Fibroblast of skin of scalp (primary cell): ENCODE measurements at regions not wholly inside any gene's neighbourhood (a gene's known extent, or its start where the extent isn't known, plus 50 kb on each side); places are given as distances from the start of the nearest gene placed in this dataset.
"Not testable (repeated sequence)": the region's sequence is repeated elsewhere in the genome, so short reads cannot be mapped to it uniquely, and the experiment has no call there.

Experiments used
- DNase-seq: peaks from one replicate; pipeline ENCODE4 v3.0.0-alpha.2; 2013

DNA sequence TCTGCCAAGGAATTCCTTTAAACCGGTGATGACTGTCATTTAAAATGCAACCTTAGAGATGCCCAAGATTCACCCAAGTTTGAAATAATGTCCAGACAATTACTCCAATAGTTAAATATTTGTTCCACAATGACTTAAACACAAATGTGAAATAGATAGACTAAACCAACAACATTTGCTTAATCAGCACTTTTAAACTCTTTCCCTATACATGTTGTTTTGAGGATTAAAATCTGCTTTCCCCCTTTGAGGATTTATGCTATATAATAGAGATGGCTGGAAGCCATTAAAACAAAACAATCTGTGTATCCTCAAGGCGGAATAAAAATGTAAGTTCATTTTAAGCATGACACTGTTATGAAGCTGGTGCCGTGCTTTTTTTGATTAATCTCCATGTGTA, 297.8 kb upstream of the RSPO3 start:
- no peak for DNase-seq

DNA sequence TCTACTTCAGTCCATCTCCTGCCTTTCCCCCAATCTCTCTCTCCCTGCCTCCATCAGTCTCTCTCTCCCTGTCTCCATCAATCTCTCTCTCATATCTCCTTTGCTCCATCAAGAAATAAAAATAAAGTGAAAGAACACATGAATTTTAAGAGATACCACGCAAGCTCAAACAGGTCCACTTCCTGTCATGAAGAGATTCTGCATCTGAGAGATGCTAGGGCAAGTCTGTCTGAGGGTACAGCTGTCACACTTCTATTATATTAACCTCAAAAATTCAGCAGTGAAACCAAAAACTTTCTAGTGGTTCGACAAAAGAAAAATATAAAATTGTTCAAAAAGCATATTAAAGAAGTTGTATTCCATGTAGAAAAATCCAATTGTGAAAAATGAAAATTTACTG, 296.8 kb upstream of the RSPO3 start:
- DNase-seq: no peak

DNA sequence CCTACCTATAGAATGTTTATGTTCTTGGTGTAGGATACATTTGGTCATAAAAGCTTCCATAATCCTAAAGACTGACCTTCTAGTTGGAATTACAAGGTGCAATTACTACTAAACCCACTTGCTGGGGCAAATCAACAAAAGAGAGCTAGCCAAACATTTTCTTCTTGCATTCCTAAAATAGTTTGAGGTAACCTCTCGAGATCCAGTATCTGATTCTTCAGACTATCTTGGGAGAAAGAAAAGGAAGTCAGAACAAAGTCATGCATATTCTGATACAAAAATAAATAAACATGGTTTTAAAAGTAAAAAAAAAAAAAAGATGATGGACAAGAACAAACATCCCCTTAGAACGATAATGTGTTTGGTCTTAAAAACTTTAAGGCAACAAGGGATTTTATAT, 294.2 kb upstream of the RSPO3 start:
- DNase-seq: no peak

DNA sequence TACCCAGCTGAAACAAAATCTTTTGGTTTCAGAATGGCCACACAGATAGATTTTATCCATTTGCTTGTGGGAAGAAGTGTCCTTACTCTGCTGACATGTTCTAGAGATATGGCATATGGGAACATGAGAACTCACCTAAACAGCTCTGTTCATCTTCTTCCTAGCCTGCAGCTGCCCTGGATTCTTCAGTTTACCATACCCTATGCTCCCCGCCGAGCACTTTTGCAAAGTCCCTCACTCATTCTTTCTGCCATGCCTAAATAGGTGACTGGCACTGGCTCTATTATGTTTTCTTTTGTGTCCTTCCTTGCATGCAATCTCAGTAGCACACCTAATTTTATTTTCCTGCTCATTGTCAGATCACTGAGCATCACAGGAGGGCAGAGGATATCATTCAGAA, 293.7 kb upstream of the RSPO3 start:
- DNase-seq: no peak

DNA sequence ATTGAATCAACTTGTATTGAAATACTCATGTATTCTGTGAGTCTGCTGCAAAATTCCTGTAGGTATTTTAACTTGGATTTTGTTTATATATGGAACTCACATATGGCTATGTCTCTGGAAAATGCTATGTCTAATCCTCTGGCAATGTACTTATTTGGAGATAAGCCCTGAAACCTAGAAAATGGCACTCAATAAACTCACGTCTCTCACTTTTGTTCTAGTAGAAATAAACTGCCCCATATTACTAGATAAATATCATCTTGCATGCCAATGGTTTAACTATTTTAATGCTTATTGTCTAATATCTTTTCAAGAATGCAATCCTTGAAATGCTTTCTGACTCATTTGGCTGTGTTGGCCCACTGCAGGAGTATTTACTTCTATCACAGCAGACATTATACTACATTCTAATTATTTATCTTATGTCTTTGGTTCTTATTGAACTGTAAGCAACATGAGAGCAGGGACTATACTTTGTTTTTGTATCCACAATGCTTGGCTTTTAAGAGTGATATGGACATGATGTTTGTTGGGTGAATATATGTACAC, 292.2 kb upstream of the RSPO3 start:
- DNase-seq: peak; percentile 32

DNA sequence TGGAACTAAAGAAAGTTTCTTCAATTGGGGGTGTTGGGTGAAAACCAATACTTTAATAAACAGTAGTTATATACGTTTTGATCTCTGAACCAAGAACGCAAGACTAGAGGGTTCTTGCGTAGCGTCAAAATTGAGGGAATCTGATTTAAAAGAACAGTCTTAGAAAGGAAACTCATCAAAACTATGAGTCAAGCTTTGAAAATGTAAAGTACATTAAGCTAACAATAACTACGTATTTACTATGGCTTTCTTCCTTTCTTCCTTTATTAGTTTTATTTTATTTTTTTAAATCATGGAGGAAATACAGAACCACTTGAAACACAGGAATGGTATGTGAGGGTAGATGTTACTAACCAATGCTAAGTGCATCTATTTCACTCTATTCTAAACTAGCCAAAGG, 287.0 kb upstream of the RSPO3 start:
- DNase-seq: no peak

DNA sequence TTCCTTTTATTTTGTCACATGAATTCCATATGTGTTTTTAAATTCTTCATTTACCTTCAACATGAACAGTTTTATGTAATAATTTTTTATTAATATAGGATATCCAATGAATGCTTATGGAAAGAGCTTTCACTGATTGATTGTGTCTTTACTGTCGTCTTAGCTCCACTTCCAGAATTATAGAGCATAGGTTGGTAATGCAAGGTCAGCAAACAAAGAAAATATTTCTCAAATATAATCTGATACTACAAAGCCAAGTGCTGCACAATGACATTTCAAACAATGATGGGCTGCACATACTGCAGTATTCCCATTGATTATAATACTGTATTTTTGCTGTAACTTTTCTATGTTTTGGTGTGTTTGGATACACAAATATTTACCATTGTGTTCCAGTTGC, 275.7 kb upstream of the RSPO3 start:
- DNase-seq: no peak

DNA sequence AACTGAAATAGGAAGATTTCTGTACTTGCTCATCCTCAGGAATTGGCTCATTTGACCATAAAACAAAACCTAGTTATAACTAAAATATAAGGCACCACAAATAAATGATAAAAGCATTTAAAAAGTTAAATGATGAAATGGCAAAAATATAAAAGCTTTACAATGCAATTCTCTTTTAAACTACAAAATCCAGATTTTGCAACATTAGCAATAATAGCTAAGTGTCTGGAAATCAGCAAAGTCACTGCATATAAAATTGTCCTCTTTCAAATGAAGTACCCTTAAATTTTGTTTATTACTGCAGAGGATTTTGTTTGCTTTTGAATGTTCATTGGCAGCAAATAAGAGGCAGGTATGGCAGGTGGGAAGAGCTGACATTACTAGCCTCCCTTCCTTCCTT, 270.4 kb upstream of the RSPO3 start:
- DNase-seq: no peak

DNA sequence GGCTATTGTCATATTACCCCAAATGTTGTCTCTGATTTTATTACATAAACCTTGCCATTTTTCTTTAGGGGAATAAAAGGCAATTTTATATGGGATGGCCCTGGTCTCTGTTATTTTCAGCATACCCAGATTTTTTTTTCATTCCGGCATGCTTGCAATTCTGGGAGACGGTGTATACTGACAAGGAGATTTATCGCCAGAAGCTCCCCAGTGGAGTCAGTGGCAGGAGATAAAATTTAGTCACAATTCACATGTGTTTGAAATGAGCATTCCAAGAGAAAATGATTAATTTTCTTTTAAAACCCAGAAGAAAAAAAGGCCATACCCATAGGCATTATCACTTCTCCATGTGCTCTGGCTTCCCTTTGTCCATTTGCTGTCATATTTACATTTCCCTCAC, 250.8 kb upstream of the RSPO3 start:
- no peak for DNase-seq

DNA sequence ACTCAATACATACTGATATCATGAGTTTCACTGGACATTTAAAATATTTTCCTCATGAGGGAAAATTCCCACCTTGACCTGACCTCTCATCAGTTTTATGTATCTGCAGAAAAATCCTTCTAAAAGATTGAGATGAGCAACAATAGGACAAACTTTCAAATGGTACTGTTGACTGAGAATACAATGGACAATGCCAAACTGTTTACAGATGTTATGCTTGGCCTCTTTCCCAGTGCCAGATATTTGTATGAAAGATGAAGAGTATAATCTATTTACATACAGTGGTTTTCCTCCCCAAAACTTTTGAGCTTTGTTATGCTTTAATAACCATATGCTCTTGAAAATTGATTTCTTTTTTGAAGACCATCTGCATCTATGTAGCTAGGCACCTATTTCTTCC, 245.1 kb upstream of the RSPO3 start:
- peak; percentile 51 for DNase-seq

DNA sequence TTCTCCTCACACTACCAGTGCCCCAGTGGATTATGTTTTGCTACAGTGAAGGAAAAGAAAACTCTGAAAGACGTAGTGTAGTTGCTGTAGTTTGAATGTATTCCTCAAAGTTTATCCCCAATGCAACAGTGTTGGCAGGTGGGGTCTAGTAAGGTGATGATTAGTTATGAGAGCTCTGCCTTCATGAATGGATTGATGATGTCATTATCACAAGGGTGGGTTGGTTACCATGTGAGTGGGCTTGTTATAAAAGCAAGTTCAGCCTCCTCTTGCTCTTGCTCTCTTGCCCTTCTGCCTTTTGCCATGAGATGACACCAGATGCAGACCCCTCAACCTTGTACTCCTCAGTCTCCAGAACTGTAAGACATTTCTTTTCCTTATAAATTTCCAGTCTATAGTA, 244.7 kb upstream of the RSPO3 start:
- no peak for DNase-seq

DNA sequence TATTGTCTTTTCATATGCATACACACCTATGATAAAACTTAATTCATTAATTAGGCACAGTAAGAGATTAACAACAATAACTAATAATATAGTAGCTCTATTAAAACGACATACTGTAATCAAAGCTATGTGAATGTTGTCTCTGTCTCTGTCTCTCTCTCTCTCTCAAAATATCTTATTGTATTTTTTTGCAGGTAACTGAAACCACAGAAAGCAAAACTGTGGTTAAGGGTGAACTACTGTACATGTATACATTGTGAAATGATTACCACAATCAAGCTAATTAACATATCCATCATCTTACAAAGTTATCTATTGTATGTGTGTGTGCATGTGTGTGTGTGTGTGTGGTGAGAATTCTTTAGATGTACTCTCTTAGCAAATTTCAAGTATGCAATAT, 242.0 kb upstream of the RSPO3 start:
- no peak for DNase-seq

DNA sequence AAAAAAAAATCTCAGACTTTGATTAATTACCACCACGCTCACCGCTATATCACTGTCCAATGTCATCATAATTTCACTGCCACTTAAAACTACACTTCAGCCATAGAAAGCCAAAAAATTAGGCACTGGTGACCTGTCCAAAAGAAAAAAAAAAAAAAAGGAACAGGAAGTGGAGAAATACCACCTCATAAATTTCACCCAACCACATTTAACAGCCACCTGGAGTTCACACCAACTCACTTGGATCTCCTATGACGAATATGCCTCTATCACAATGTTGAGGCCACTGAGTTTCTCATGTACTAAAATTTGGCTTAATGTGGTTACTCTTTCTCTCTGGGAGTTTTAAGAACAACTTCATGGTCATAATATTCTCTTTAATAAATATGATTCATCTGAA, 237.5 kb upstream of the RSPO3 start:
- no peak for DNase-seq

DNA sequence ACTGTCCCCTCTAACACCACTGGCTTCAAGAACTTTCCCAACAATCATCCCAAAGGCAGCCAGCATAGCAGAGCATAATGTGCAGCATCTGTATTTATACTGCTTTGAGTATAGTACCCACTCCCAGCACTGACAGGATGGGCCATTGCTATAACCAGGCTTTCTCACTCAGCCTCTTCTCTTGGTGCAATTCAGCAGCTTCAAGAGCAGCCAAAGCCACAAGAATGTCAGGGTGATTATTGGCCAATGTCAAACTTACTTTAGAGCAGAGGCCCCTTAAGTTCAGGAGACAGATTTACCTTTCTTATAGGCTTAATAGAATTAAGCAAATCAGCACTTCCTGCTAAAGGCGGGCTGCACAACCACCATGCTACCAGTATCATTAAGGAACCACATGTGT, 232.4 kb upstream of the RSPO3 start:
- no peak for DNase-seq

DNA sequence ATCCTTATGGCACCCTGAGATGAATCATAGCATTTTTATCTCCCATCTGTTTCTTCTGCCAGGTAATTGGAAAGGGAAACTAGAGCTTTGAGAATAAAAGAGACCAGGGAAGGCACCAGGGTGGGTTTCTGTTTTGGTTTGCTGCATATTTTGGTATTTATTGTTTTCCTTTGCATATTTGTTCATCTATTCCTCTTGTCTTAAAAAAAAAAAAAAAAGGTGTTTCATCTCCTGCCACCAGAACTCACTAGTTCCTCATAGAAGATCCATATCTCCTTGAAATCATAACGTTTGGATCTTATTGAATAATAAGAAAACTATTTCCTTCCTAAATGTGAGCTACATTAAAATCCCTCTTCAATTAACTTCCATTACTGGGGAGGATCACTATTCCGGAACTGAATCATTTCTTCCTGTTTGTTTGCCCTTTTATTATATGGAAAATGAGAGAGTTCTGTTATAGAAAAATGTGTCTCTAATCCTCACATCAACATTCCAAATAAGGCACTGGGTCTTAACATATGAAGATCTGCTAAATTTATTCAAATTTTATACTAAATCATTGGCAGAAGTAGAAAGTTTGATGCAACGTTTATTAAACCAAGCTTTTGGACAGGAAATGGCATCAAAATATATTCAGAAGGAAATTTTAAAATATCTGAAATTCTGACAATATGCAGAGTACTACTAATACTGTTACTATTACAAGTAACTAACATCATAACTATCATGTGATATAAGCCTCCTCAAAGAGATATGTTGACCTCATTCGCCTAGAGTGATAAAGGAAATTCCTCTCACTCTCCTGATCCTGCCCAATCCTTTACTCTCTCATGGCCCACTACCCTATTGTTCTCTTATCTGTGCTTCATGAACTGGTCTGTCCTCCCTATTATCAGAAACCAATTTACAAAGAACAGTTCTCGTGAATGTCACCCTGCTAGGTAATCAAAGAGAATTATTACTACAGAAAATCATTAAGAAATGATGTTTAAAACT, 229.4 kb upstream of the RSPO3 start:
- DNase-seq: no peak

DNA sequence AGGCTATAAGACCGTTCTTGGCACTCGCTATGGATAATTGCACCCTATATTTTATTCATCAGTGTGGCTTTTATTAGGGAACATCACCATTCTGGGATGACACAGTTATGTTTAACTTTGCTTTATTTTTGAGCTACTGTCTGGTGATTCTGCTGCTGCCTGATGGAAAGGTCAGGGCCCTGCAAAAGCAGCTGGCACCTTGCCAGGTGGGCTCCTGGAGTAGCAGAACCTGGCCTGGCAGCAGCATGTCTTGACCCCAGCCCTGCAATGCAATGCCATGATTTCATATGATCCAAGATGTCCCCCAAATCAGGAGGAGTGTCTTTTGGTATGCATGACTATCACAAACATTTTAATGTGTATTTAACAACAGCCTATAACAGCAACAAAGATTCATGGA, 228.4 kb upstream of the RSPO3 start:
- no peak for DNase-seq

DNA sequence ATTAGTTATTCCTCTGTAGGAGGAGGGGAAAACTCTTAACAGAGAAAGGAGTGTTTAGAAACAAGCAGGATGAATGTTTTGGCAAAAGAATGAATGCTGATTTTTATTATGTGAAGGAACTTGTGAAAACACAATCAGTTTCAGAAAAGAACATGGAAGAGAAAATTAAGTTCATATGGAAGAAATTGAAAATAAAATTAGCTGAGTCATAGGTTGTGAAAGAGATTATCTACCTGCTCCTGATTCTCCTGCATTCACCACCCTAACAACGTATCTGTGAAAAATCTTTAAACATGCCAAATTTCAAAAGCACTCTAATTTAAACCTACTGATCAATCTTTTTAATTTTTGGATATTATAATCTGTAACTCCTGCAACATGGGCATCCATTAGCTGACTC, 227.3 kb upstream of the RSPO3 start:
- no peak for DNase-seq

DNA sequence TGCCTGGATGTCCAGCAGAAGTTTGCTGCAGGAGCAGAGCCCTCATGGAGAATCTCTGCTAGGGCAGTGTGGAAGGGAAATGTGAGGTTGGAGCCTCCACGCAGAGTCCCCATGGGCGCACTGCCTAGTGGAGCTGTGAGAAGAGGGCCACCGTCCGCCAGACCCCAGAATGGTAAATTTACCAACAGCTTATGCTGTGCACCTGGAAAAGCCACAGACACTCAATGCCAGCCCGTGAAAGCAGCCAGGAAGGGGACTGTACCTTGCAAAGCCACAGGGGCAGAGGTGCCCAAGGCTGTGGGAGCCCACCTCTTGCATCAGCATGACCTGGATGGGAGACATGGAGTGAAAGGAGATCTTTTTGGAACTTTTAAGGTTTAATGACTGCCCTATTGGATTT, 225.6 kb upstream of the RSPO3 start:
- not testable (repeated sequence) for DNase-seq

DNA sequence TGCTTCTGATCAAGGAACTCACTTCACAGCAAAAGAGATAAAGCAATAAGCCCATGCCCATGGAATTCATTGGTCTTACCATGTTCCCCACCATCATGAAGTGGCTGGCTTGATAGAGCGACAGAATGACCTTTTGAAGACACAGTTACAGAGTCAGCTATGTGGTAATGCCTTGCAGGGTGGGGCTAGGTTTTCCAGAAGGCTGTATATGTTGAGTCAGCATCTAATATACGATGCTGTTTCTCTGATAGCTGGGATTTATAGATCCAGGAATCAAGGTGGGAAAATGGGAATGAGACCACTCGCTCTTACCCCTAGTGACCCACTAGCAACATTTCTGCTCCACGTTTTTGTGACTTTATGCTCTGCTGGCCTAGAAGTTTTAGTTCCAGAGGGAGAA, 220.7 kb upstream of the RSPO3 start:
- DNase-seq: no peak

DNA sequence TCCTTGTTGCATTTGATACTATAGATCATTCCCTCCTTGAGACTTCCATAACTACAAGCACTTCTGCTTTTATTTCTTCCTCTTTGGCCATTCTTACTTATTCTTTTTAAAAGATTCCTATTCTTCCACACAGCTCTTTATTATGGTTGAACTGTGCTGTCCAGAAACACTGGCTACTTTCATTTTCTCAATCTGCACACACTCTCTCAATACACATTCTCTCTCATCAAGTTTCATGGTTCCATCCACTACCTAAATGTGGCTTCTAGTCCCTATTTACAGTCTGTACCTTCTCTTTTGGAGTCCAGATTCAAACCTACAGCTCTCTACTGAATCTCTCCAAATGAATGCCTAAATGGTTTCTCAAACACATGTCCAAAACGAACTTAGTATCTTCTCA, 214.3 kb upstream of the RSPO3 start:
- DNase-seq: no peak

DNA sequence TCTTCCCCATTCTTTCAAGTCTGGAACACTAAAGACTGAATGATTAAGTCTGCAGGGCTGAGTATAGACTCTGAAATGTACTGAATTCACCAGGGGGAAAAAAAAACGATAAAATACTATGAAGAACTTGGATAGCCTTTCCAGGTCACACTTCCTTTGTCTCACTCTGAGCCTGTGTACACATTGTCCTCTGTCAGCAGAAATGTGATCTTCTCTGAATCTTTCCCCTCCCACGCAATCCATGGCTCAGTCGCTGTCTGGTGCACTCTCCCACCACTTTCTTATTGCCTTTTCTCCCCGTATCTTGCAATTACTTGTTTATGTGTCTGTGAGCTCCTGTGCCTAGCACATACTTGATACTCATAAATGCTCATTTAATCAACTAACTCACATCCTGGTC, 212.6 kb upstream of the RSPO3 start:
- DNase-seq: no peak

DNA sequence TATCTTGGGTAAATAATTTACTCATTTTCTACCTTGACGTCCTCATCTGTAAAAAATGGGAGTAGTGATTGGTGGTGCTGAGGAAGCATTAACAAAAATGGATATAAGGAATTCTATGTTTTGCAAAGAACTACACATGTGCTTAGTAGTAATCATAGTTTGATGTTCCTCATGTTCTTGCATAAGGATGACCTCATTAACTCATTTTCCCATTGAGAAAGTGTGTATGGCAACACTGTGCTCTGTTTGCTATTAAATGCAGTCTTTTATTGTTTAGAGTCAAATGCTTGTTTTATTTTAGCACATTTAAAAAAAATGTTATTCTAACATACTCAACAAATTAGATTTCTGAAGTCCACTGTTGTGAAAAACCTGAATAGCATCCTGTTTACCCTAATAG, 211.2 kb upstream of the RSPO3 start:
- no peak for DNase-seq

DNA sequence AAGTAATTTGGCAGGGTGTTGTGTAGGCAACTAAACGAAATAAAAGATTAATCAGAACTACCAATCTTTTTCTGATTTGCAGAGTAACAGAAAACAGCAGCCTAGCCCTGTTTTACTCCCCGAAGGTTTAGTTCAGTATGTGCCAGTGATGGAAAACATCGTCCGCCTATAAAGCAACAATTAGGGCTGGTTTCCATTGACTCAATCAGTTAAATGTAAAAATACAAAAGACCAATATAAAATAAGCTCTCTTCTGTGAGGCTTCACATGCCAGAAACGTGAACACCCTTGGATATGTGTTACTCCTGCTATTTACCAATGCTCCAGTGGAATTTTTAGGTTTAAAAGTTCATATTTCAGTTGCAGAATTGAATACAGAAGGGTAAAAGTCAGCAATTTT, 210.5 kb upstream of the RSPO3 start:
- DNase-seq: no peak

DNA sequence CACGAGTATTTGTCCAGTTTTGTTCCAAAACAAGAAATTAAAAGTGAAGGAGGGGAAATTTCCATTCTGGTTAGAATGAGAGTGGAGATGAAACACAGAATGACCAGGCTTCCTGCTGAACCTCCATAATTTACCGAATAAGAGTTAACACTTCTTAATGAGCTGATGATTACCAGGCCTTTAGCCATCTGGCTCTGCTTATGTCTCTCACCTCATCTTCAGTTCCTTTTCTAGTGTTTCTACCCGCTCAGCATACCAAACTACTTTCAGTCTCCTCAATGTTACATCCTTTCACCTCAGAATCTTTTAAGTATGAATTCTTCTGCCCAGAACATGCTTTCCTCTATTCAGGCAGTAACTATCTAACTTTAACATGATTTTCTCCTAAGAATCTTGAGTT, 209.0 kb upstream of the RSPO3 start:
- no peak for DNase-seq

DNA sequence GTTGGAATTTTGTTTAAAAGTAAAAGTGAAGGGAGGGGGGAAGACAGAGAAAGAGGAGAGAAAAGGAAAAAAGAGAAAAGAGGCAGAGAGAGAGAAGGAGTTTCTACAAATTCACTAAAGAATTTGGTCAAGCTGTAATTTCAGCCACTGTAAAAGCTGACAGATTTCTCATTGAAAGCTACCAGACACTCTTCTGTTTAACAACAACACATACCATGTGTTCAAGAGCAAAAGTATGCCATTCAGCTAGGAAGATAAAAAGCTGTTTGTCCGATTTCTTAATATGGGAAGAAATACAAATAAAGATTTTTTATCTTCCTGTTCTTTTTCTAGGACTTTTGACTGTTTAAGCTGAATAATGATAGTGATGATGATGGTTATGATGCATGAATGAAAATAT, 204.8 kb upstream of the RSPO3 start:
- DNase-seq: no peak
